Fibroblast of gingiva (primary cell): ENCODE measurements at regions not wholly inside any gene's neighbourhood (a gene's known extent, or its start where the extent isn't known, plus 50 kb on each side); places are given as distances from the start of the nearest gene placed in this dataset.

Experiments used
- DNase-seq: peaks from one replicate; pipeline ENCODE4 v3.0.0-alpha.2; 2011; ENCODE audit warnings: low read depth

DNA sequence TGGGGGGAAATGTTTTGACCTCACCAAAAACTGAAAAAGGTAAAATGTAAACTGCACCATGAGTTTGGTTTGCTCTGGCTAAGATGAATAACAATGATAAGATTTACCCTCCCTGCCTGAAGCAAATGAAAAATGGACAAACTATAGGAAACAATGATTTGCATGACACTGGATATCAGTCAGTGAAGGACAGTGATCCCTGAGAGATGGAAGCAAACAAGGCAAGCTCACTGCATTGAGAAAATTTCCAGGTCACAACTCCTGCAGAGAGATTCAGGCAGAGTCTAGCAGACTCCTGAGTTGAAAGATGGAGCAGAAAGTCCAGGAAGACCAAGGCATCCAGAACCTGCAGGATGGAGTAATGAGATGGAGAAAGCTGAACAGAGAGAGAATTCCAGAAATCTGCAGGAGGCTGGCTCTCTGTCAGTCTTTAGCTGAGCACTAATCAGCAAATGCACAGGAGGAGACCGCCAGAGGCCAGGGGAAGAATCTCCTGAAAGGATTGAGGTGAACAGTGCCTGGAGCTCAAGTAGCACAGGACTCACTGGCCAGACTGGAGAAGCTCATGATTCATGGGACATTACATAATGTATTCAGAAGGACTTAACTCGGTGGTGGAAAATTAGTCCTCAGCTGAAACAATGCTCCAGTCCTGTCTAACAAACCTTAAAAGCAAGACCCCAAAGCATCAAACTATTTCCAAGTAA, 51.2 kb upstream of the PALS2 start:
- no peak for DNase-seq
